Endodermal cell (in vitro differentiated cells): ENCODE measurements at regions not wholly inside any gene's neighbourhood (a gene's known extent, or its start where the extent isn't known, plus 50 kb on each side); places are given as distances from the start of the nearest gene placed in this dataset.

ENCODE experiments used
- DNase-seq: peaks from one replicate; pipeline ENCODE4 v3.0.0-alpha.2; 2017
- H3K27ac ChIP-seq: 2 replicates; pipeline ENCODE4 v1.5.1; 2013; ENCODE audit warnings: mild to moderate bottlenecking, low read depth, low read length, moderate library complexity
- H3K27me3 ChIP-seq: 2 replicates; pipeline ENCODE4 v1.6.1; 2013; ENCODE audit warnings: mild to moderate bottlenecking, low read length, moderate library complexity; ENCODE audit not compliant: insufficient read depth, control insufficient read depth, poor library complexity, severe bottlenecking
- H3K36me3 ChIP-seq: 2 replicates; pipeline ENCODE4 v1.7.0; 2013; ENCODE audit warnings: mild to moderate bottlenecking, low read length, moderate library complexity; ENCODE audit not compliant: control insufficient read depth, insufficient read depth
- H3K4me1 ChIP-seq: one replicate; pipeline ENCODE4 v1.7.0; 2013; ENCODE audit warnings: low read length; ENCODE audit not compliant: control insufficient read depth, insufficient read depth
- H3K4me3 ChIP-seq: 2 replicates; pipeline ENCODE4 v1.5.1; 2013; ENCODE audit warnings: mild to moderate bottlenecking, low read length, moderate library complexity
- H3K9ac ChIP-seq: 2 replicates; pipeline ENCODE4 v1.6.1; 2013; ENCODE audit warnings: mild to moderate bottlenecking, low read length, moderate library complexity; ENCODE audit not compliant: poor library complexity, severe bottlenecking; ENCODE audit errors: extremely low read depth
- H3K9me3 ChIP-seq: 2 replicates; pipeline ENCODE4 v1.6.1; 2013; ENCODE audit warnings: mild to moderate bottlenecking, low read length, moderate library complexity; ENCODE audit not compliant: control insufficient read depth
- H3K27ac Mint-ChIP-seq: 2 replicates; pipeline ENCODE4 v1.8.0; 2020; ENCODE audit warnings: mixed read lengths
- H3K27me3 Mint-ChIP-seq: 2 replicates; pipeline ENCODE4 v1.8.0; 2021; ENCODE audit warnings: mild to moderate bottlenecking, mixed read lengths; ENCODE audit not compliant: insufficient read depth
- H3K36me3 Mint-ChIP-seq: 2 replicates; pipeline ENCODE4 v1.8.0; 2020; ENCODE audit warnings: low read depth, mixed read lengths
- H3K4me1 Mint-ChIP-seq: 2 replicates; pipeline ENCODE4 v1.8.0; 2020; ENCODE audit warnings: mixed read lengths
- H3K4me3 Mint-ChIP-seq: 2 replicates; pipeline ENCODE4 v1.8.0; 2020; ENCODE audit warnings: mild to moderate bottlenecking, moderate library complexity, mixed read lengths
- H3K9me3 Mint-ChIP-seq: 2 replicates; pipeline ENCODE4 v1.8.0; 2020; ENCODE audit warnings: mild to moderate bottlenecking, mixed read lengths
- WGBS, 2 experiments: methylation state at CpG; one replicate each; pipeline versions ENCODE4 v1.1.5 to v1.1.7; 2013; ENCODE audit warnings: missing lambda C conversion rate in 2 of 2, mixed read lengths in 1 of 2; ENCODE audit not compliant: insufficient coverage in 1 of 2, insufficient read length in 1 of 2; 5-methylcytosine and 5-hydroxymethylcytosine counted together
- TF ChIP-seq, protein P1 (sequence below): fragments of 200-600 bp; sonication (generic); conservative IDR thresholded peaks from 2 replicates; pipeline ENCODE4 v1.5.0; 2021; ENCODE audit warnings: antibody characterized with exemption, mild to moderate bottlenecking

- H3K27ac ChIP-seq, result no peak overlapping the region
- H3K4me3 ChIP-seq, result no peak overlapping the region
- Mint-ChIP-seq H3K9me3 (no peaks in the 10 kb centered on the region), H3K4me3 (no peak overlapping the region), H3K4me1 (no peaks in the 10 kb centered on the region), H3K27me3 (no peaks in the 10 kb centered on the region), H3K27ac (no peak overlapping the region), H3K36me3 (no peaks in the 10 kb centered on the region)
- WGBS, 2 experiments, result 95 to 100% methylated on average over 2 to 3 of the region's 4 CpGs
- no peaks in the 10 kb centered on the region for H3K36me3 ChIP-seq
- DNase-seq, result no peak
- H3K9ac ChIP-seq, result no peak overlapping the region
- no peaks in the 10 kb centered on the region for H3K9me3 ChIP-seq
- TF ChIP-seq, protein P1, sequence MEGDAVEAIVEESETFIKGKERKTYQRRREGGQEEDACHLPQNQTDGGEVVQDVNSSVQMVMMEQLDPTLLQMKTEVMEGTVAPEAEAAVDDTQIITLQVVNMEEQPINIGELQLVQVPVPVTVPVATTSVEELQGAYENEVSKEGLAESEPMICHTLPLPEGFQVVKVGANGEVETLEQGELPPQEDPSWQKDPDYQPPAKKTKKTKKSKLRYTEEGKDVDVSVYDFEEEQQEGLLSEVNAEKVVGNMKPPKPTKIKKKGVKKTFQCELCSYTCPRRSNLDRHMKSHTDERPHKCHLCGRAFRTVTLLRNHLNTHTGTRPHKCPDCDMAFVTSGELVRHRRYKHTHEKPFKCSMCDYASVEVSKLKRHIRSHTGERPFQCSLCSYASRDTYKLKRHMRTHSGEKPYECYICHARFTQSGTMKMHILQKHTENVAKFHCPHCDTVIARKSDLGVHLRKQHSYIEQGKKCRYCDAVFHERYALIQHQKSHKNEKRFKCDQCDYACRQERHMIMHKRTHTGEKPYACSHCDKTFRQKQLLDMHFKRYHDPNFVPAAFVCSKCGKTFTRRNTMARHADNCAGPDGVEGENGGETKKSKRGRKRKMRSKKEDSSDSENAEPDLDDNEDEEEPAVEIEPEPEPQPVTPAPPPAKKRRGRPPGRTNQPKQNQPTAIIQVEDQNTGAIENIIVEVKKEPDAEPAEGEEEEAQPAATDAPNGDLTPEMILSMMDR, result no peak
- no peaks in the 10 kb centered on the region for H3K27me3 ChIP-seq
- H3K4me1 ChIP-seq, result no peaks in the 10 kb centered on the region
These were observed 324.7 kb upstream of the JAG1 start for GRCh38 chr20:10998476-10998875.

GRCh38 chr20:11000416-11000815, 326.6 kb upstream of the JAG1 start:
- Mint-ChIP-seq H3K9me3 (no peaks in the 10 kb centered on the region), H3K4me1 (no peaks in the 10 kb centered on the region), H3K4me3 (no peak overlapping the region), H3K27me3 (no peaks in the 10 kb centered on the region), H3K27ac (no peak overlapping the region), H3K36me3 (no peaks in the 10 kb centered on the region)
- TF ChIP-seq, protein P1, result no peak
- H3K36me3 ChIP-seq, result no peaks in the 10 kb centered on the region
- WGBS, 2 experiments, result 89% methylated on average over 1 of the region's 1 CpG; no CpG with 5 or more reads in 1 of the 2 experiments
- H3K4me3 ChIP-seq, result no peak overlapping the region
- DNase-seq, result no peak
- no peaks in the 10 kb centered on the region for H3K27me3 ChIP-seq
- no peaks in the 10 kb centered on the region for H3K9me3 ChIP-seq
- H3K4me1 ChIP-seq, result no peaks in the 10 kb centered on the region
- H3K9ac ChIP-seq, result no peak overlapping the region
- no peak overlapping the region for H3K27ac ChIP-seq

DNA sequence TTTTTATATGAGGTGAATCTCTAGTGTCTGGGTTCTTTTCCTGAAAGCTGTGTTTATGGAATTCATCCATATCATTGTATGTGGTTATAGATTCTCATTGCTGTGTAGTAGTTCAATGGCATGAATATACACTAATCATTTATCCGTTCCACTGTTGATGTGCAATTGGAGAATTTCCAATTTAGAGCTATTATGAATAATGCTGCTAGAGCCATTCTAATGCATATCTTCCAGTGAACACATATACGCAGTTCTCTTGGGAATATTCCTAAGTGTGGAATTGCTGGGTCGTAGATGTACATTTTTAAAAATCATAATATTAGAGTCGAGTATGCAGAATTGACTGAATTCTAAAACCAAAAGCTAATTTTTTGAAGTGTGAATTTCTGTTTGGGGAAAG, 327.5 kb upstream of the JAG1 start:
- no peaks in the 10 kb centered on the region for H3K4me1 Mint-ChIP-seq
- WGBS, 2 experiments, result 68 to 95% methylated on average over 3 to 4 of the region's 4 CpGs
- DNase-seq, result no peak
- Histone ChIP-seq H3K27ac (no peak overlapping the region), H3K9ac (no peak overlapping the region), H3K27me3 (no peaks in the 10 kb centered on the region), H3K36me3 (no peaks in the 10 kb centered on the region), H3K4me1 (no peaks in the 10 kb centered on the region), H3K4me3 (no peak overlapping the region), H3K9me3 (no peaks in the 10 kb centered on the region)
- H3K27ac Mint-ChIP-seq, result no peak overlapping the region
- TF ChIP-seq, protein P1, result no peak
- no peaks in the 10 kb centered on the region for H3K36me3 Mint-ChIP-seq
- H3K27me3 Mint-ChIP-seq, result no peaks in the 10 kb centered on the region
- no peak overlapping the region for H3K4me3 Mint-ChIP-seq
- peaks cover 6% of the 10 kb centered on the region for H3K9me3 Mint-ChIP-seq
